Mucosa of gallbladder (tissue), 1 donor: ENCODE measurements at regions not wholly inside any gene's neighbourhood (a gene's known extent, or its start where the extent isn't known, plus 50 kb on each side); places are given as distances from the start of the nearest gene placed in this dataset.
A peak's percentile ranks its signal among the peaks of the same experiment; 100 is the strongest.

Experiments used
- DNase-seq: peaks from one replicate; pipeline ENCODE4 v3.0.0-alpha.2; 2020; ENCODE audit warnings: low spot score
- donor health status: DM: no; HTN: no; CAD: no.

GRCh38 chr10:43746906-43747305 lies 98.2 kb upstream of the ZNF32 start:
- DNase-seq: no peak

- no peak for DNase-seq
Observed at GRCh38 chr10:43739161-43739560, 90.5 kb upstream of the ZNF32 start.

- DNase-seq: no peak
Observed at GRCh38 chr10:43737003-43737402, 88.3 kb upstream of the ZNF32 start.

- no peak for DNase-seq
Observed at GRCh38 chr10:43735907-43736306, 87.2 kb upstream of the ZNF32 start.

- DNase-seq: no peak
Observed at GRCh38 chr10:43734716-43735115, 86.0 kb upstream of the ZNF32 start.

GRCh38 chr10:43731486-43731885 lies 82.8 kb upstream of the ZNF32 start:
- DNase-seq: no peak

- DNase-seq: no peak
Observed at GRCh38 chr10:43728425-43728824, 79.7 kb upstream of the ZNF32 start.

- no peak for DNase-seq
Observed at GRCh38 chr10:43727935-43728334, 79.3 kb upstream of the ZNF32 start.

GRCh38 chr10:43715334-43715733 lies 66.7 kb upstream of the ZNF32 start:
- DNase-seq: no peak

GRCh38 chr10:43712821-43713584 lies 64.3 kb upstream of the ZNF32 start:
- DNase-seq: no peak

GRCh38 chr10:43710772-43711471 lies 62.2 kb upstream of the ZNF32 start:
- DNase-seq: no peak

- DNase-seq: no peak
Observed at GRCh38 chr10:43708262-43708661, 59.6 kb upstream of the ZNF32 start.

- no peak for DNase-seq
Observed at GRCh38 chr10:43707770-43708169, 59.1 kb upstream of the ZNF32 start.

- peak; percentile 3 for DNase-seq
Observed at GRCh38 chr10:43706166-43706565, 57.5 kb upstream of the ZNF32 start.

GRCh38 chr10:43703286-43703685 lies 54.6 kb upstream of the ZNF32 start:
- DNase-seq: peak; percentile 4

- DNase-seq: peak; percentile 7
Observed at GRCh38 chr10:43702936-43703281, 54.2 kb upstream of the ZNF32 start.

GRCh38 chr10:43702213-43702935 lies 53.7 kb upstream of the ZNF32 start:
- peak; percentile 6 for DNase-seq

GRCh38 chr10:43701295-43701694 lies 52.6 kb upstream of the ZNF32 start:
- DNase-seq: peak; percentile 3

GRCh38 chr10:43700306-43700705 lies 51.6 kb upstream of the ZNF32 start:
- DNase-seq: peak; percentile 0

- no peak for DNase-seq
Observed at GRCh38 chr10:43699516-43699915, 50.8 kb upstream of the ZNF32 start.
